Activated B cell treated with CpG ODN at 0.5 μM for 24 hours (primary cell): ENCODE measurements at regions not wholly inside any gene's neighbourhood (a gene's known extent, or its start where the extent isn't known, plus 50 kb on each side); places are given as distances from the start of the nearest gene placed in this dataset.

ENCODE experiments used
- ATAC-seq: fragments of 200-7000 bp; cut with Tn5 transposase; one replicate; pipeline ENCODE4 v1.10.0; 2021; ENCODE audit warnings: low read depth, mild to moderate bottlenecking, moderate library complexity
- CTCF ChIA-PET: fragments of 350-600 bp; sonication (Branson Sonifier 250); formaldehyde crosslinking; loops from one replicate; lab custom pipeline; 2021; ENCODE audit warnings: antibody characterized with exemption; lab: Charles Lee
- POLR2A ChIA-PET: fragments of 350-600 bp; sonication (Branson Sonifier 250); formaldehyde crosslinking; loops from one replicate; lab custom pipeline; 2021; ENCODE audit warnings: antibody characterized with exemption; lab: Charles Lee
- DNase-seq: peaks from one replicate; pipeline ENCODE4 v3.0.0; 2022
- H3K27ac Mint-ChIP-seq: one replicate; pipeline ENCODE4 v1.8.0; 2020; ENCODE audit warnings: mixed read lengths
- H3K27me3 Mint-ChIP-seq: one replicate; pipeline ENCODE4 v1.8.0; 2021; ENCODE audit warnings: mixed read lengths
- H3K36me3 Mint-ChIP-seq: one replicate; pipeline ENCODE4 v1.8.0; 2021; ENCODE audit warnings: low read depth, mixed read lengths
- H3K4me1 Mint-ChIP-seq: one replicate; pipeline ENCODE4 v1.8.0; 2021; ENCODE audit warnings: mixed read lengths
- H3K4me3 Mint-ChIP-seq: one replicate; pipeline ENCODE4 v1.8.0; 2020; ENCODE audit warnings: mild to moderate bottlenecking, mixed read lengths
- H3K9me3 Mint-ChIP-seq: one replicate; pipeline ENCODE4 v1.8.0; 2020; ENCODE audit warnings: mixed read lengths
- intact Hi-C: fragments of 100-400 bp; cut with micrococcal nuclease; formaldehyde crosslinking; loops from one replicate; pipeline ENCODE4 v1.15.1; 2024
- TF ChIP-seq, protein P1 (sequence below): fragments of 200-600 bp; IDR thresholded peaks from one replicate; pipeline ENCODE4 v1.8.0; 2022; ENCODE audit warnings: antibody characterized with exemption, mild to moderate bottlenecking

GRCh38 chr7:10727636-10728035 is 246.0 kb upstream of the PHF14 start:
- Mint-ChIP-seq H3K4me1 (no peaks in the 10 kb centered on the region), H3K9me3 (no peaks in the 10 kb centered on the region), H3K4me3 (no peak overlapping the region), H3K27ac (no peak overlapping the region), H3K27me3 (no peaks in the 10 kb centered on the region), H3K36me3 (no peaks in the 10 kb centered on the region)
- intact Hi-C loops: no loop called here
- TF ChIP-seq, protein P1, sequence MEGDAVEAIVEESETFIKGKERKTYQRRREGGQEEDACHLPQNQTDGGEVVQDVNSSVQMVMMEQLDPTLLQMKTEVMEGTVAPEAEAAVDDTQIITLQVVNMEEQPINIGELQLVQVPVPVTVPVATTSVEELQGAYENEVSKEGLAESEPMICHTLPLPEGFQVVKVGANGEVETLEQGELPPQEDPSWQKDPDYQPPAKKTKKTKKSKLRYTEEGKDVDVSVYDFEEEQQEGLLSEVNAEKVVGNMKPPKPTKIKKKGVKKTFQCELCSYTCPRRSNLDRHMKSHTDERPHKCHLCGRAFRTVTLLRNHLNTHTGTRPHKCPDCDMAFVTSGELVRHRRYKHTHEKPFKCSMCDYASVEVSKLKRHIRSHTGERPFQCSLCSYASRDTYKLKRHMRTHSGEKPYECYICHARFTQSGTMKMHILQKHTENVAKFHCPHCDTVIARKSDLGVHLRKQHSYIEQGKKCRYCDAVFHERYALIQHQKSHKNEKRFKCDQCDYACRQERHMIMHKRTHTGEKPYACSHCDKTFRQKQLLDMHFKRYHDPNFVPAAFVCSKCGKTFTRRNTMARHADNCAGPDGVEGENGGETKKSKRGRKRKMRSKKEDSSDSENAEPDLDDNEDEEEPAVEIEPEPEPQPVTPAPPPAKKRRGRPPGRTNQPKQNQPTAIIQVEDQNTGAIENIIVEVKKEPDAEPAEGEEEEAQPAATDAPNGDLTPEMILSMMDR: no peak
- no peak for DNase-seq
- ChIA-PET CTCF (no interaction called here), POLR2A (no interaction called here)
- ATAC-seq: no peak

DNA sequence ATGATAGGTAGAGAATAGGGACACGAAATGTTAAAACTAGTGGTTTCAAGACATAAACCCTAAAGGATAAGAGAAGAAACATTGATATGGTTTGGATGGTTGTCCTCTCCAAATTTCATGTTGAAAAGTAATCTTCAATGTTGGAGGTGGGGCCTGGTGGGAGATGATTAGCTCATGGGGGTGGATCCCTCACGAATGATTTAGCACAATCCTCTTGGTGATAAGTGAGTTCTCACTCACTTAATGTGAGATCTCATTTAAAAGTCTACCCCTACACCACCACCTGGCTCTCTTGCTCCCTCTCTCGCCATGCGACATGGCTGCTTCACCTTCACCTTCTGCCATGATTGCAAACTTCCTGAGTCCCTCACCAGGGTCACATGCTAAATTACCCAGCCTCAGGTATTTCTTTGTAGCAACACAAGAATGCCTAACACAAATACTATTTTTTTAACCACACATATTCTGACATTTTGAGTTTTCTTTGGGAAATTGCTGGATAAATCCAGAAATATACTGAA is 242.4 kb upstream of the PHF14 start:
- ChIA-PET CTCF (no interaction called here), POLR2A (no interaction called here)
- TF ChIP-seq, protein P1: no peak
- H3K36me3 Mint-ChIP-seq: no peaks in the 10 kb centered on the region
- H3K27ac Mint-ChIP-seq: no peak overlapping the region
- ATAC-seq (no peak), DNase-seq (no peak)
- no peaks in the 10 kb centered on the region for H3K9me3 Mint-ChIP-seq
- H3K4me3 Mint-ChIP-seq: no peak overlapping the region
- intact Hi-C loops: no loop called here
- H3K27me3 Mint-ChIP-seq: no peaks in the 10 kb centered on the region
- no peaks in the 10 kb centered on the region for H3K4me1 Mint-ChIP-seq

DNA sequence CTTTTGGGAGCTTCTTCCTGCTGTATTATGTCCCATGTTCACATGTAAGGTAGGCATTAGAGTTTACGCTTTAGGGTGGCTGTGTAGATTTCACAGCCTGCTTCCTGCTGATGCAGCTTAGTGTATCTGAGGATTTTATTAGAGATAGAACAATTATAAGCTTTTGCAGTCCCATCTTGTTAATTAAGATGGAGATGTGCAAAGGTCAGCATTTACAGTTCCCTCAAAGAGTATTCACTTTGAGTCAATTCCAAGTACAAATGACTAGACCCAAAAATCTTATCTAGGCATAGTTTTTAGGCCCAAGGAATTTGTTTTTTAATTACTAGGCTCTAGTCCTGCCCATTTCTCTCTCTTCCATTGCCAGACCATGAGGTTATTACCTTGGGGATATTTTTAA is 239.9 kb upstream of the PHF14 start:
- TF ChIP-seq, protein P1: no peak

GRCh38 chr7:10734595-10734994 is 239.1 kb upstream of the PHF14 start:
- TF ChIP-seq, protein P1: no peak
- Mint-ChIP-seq H3K9me3 (no peaks in the 10 kb centered on the region), H3K36me3 (no peaks in the 10 kb centered on the region), H3K27ac (no peak overlapping the region), H3K27me3 (no peaks in the 10 kb centered on the region), H3K4me1 (no peaks in the 10 kb centered on the region), H3K4me3 (no peak overlapping the region)
- ChIA-PET CTCF (no interaction called here), POLR2A (no interaction called here)
- DNase-seq: no peak
- ATAC-seq: no peak
- intact Hi-C loops: no loop called here

More for the DNA sequence above, 239.9 kb upstream of the PHF14 start:
- POLR2A ChIA-PET: no interaction called here
- no peaks in the 10 kb centered on the region for H3K27me3 Mint-ChIP-seq
- H3K4me3 Mint-ChIP-seq: no peak overlapping the region
- no peaks in the 10 kb centered on the region for H3K9me3 Mint-ChIP-seq
- no peaks in the 10 kb centered on the region for H3K36me3 Mint-ChIP-seq
- ATAC-seq (no peak), DNase-seq (no peak)
- intact Hi-C loops: no loop called here
- CTCF ChIA-PET: no interaction called here
- no peaks in the 10 kb centered on the region for H3K4me1 Mint-ChIP-seq
- no peak overlapping the region for H3K27ac Mint-ChIP-seq

DNA sequence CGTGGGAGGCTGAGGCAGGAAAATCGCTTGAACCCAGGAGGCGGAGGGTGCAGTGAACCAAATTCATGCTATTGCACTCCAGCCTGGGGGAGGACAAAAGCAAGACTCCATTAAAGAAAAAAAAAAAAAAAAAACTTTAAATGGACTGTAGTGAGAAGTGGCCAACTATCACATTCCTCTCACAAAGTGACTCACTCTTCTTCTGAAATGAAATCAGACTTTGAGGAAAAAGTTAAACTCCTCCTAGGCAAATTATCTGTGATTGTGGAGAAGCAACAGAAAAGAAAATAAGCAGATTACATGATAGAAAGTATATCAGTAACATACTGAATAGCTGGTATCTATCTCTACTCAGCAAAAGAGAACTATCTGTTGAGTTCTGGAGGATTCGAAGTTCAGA is 234.3 kb upstream of the PHF14 start:
- Mint-ChIP-seq H3K9me3 (no peaks in the 10 kb centered on the region), H3K27ac (no peak overlapping the region), H3K4me1 (no peaks in the 10 kb centered on the region), H3K27me3 (no peaks in the 10 kb centered on the region), H3K36me3 (no peaks in the 10 kb centered on the region), H3K4me3 (no peak overlapping the region)
- CTCF ChIA-PET: no interaction called here
- TF ChIP-seq, protein P1: no peak
- DNase-seq (no peak), ATAC-seq (no peak)
- POLR2A ChIA-PET: no interaction called here
- intact Hi-C loops: no loop called here
